ENCODE measurements at regions not wholly inside any gene's neighbourhood (a gene's known extent, or its start where the extent isn't known, plus 50 kb on each side); places are given as distances from the start of the nearest gene placed in this dataset.

DNA sequence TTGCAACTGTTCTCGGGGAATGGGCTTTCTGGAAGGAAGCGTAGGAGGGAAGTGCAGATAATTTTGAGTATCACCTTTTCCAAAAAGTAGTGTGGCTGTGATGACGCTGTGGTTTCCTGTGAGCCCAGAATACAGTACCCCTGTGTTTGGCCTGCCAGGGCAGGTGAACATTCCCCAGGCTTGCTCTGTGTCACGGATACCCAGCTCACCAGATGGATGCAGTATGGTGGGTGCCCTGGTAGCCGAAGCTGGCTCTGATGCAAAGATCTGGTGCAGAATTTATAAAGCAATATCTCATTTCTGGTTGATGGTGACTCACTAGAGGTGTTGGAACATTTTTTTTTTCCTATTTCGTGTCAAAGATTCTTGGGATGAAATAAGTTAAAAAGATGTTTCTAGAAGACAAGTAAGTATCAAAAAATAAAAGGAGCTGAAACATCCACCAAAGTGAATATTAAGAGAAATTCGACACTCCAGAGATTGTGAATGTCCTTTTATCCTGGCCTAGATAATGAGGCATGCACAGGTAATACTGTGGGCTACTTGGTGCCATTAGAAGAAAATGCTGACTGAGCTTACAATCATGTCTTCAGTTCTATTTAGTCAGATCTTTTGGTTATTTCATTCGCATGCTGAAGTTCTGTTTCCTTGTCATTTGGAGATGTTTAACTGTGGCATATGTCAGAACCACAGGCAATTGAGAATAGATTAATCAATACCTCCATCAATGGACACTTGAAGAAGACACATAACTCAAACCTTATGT, 200.1 kb downstream of the GADD45G start:
- no peaks in the 10 kb centered on the region for H3K36me3 ChIP-seq (ENCODE audit: control insufficient read depth in 2 of 2, insufficient read depth in 2 of 2, low read length in 2 of 2)
- H3K27ac ChIP-seq (ENCODE audit: low read depth in 2 of 2, low read length in 2 of 2), result no peak overlapping the region
- no peaks in the 10 kb centered on the region for H3K4me1 ChIP-seq (ENCODE audit: control insufficient read depth in 2 of 2, insufficient read depth in 2 of 2, low read length in 2 of 2)
- H3K4me3 ChIP-seq (ENCODE audit: low read length in 2 of 2), result no peak overlapping the region
- no peak overlapping the region for H3K9ac ChIP-seq (ENCODE audit: low read depth in 1 of 2, low read length in 2 of 2)
- no peaks in the 10 kb centered on the region for H3K27me3 ChIP-seq (ENCODE audit: control insufficient read depth in 2 of 2, insufficient read depth in 2 of 2, low read length in 2 of 2)
- no peaks in the 10 kb centered on the region for H3K9me3 ChIP-seq (ENCODE audit: control insufficient read depth in 2 of 2, low read length in 2 of 2)

GRCh38 chr9:89805571-89806292, 200.9 kb downstream of the GADD45G start:
- Histone ChIP-seq H3K27ac (ENCODE audit: low read depth in 2 of 2, low read length in 2 of 2) (no peak overlapping the region), H3K4me1 (ENCODE audit: control insufficient read depth in 2 of 2, insufficient read depth in 2 of 2, low read length in 2 of 2) (no peaks in the 10 kb centered on the region), H3K36me3 (ENCODE audit: control insufficient read depth in 2 of 2, insufficient read depth in 2 of 2, low read length in 2 of 2) (no peaks in the 10 kb centered on the region), H3K4me3 (ENCODE audit: low read length in 2 of 2) (no peak overlapping the region), H3K9me3 (ENCODE audit: control insufficient read depth in 2 of 2, low read length in 2 of 2) (no peaks in the 10 kb centered on the region), H3K9ac (ENCODE audit: low read depth in 1 of 2, low read length in 2 of 2) (no peak overlapping the region), H3K27me3 (ENCODE audit: control insufficient read depth in 2 of 2, insufficient read depth in 2 of 2, low read length in 2 of 2) (no peaks in the 10 kb centered on the region)

DNA sequence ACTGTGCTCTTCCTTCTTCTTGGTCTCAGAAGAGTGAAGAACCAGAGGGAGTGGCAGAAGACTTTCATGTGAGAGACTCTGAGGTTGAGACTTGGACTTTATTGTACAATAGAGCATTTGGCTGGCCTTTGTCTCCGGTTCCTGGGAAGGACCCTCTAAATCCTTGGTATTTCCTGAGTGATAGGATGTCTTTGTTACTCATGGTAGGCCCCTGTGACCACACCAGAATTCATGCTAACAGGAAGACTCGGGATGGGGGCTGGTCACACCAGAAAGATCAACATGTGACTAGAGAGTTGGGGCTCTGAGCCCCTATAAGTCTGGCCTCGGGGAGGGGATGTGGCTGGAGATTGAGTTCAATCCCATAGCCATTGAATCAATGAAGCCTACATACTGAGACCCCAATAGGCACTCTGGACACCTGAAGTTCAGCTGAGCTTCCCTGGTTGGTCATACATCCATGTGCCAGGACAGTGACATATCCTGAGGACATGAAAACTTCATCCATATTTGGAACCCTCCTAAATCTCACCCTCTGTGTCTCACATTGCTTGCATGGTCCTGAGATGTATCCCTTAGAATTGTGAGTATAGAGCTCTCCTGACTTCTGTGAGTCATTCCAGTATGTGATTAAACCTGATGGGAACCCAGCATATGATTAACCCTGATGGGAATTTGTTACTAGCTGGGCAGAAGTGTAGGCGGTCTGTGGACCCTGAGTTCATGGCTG, 201.7 kb downstream of the GADD45G start:
- H3K4me1 ChIP-seq (ENCODE audit: control insufficient read depth in 2 of 2, insufficient read depth in 2 of 2, low read length in 2 of 2), result no peaks in the 10 kb centered on the region
- no peaks in the 10 kb centered on the region for H3K27me3 ChIP-seq (ENCODE audit: control insufficient read depth in 2 of 2, insufficient read depth in 2 of 2, low read length in 2 of 2)
- H3K27ac ChIP-seq (ENCODE audit: low read depth in 2 of 2, low read length in 2 of 2), result no peak overlapping the region
- no peaks in the 10 kb centered on the region for H3K36me3 ChIP-seq (ENCODE audit: control insufficient read depth in 2 of 2, insufficient read depth in 2 of 2, low read length in 2 of 2)
- no peak overlapping the region for H3K9ac ChIP-seq (ENCODE audit: low read depth in 1 of 2, low read length in 2 of 2)
- H3K4me3 ChIP-seq (ENCODE audit: low read length in 2 of 2), result no peak overlapping the region
- H3K9me3 ChIP-seq (ENCODE audit: control insufficient read depth in 2 of 2, low read length in 2 of 2), result no peaks in the 10 kb centered on the region

- Histone ChIP-seq H3K9me3 (ENCODE audit: control insufficient read depth in 2 of 2, low read length in 2 of 2) (no peaks in the 10 kb centered on the region), H3K4me1 (ENCODE audit: control insufficient read depth in 2 of 2, insufficient read depth in 2 of 2, low read length in 2 of 2) (no peaks in the 10 kb centered on the region), H3K27ac (ENCODE audit: low read depth in 2 of 2, low read length in 2 of 2) (no peak overlapping the region), H3K4me3 (ENCODE audit: low read length in 2 of 2) (no peak overlapping the region), H3K27me3 (ENCODE audit: control insufficient read depth in 2 of 2, insufficient read depth in 2 of 2, low read length in 2 of 2) (no peaks in the 10 kb centered on the region), H3K36me3 (ENCODE audit: control insufficient read depth in 2 of 2, insufficient read depth in 2 of 2, low read length in 2 of 2) (no peaks in the 10 kb centered on the region), H3K9ac (ENCODE audit: low read depth in 1 of 2, low read length in 2 of 2) (no peak overlapping the region)
Measured at GRCh38 chr9:89807101-89807395, 202.2 kb downstream of the GADD45G start.

GRCh38 chr9:89807682-89808075, 202.9 kb downstream of the GADD45G start:
- Histone ChIP-seq H3K9ac (ENCODE audit: low read depth in 1 of 2, low read length in 2 of 2) (no peak overlapping the region), H3K27me3 (ENCODE audit: control insufficient read depth in 2 of 2, insufficient read depth in 2 of 2, low read length in 2 of 2) (no peaks in the 10 kb centered on the region), H3K4me1 (ENCODE audit: control insufficient read depth in 2 of 2, insufficient read depth in 2 of 2, low read length in 2 of 2) (no peaks in the 10 kb centered on the region), H3K9me3 (ENCODE audit: control insufficient read depth in 2 of 2, low read length in 2 of 2) (no peaks in the 10 kb centered on the region), H3K27ac (ENCODE audit: low read depth in 2 of 2, low read length in 2 of 2) (no peak overlapping the region), H3K36me3 (ENCODE audit: control insufficient read depth in 2 of 2, insufficient read depth in 2 of 2, low read length in 2 of 2) (no peaks in the 10 kb centered on the region), H3K4me3 (ENCODE audit: low read length in 2 of 2) (no peak overlapping the region)

GRCh38 chr9:89808076-89808755, 203.4 kb downstream of the GADD45G start:
- no peaks in the 10 kb centered on the region for H3K27me3 ChIP-seq (ENCODE audit: control insufficient read depth in 2 of 2, insufficient read depth in 2 of 2, low read length in 2 of 2)
- no peak overlapping the region for H3K9ac ChIP-seq (ENCODE audit: low read depth in 1 of 2, low read length in 2 of 2)
- H3K9me3 ChIP-seq (ENCODE audit: control insufficient read depth in 2 of 2, low read length in 2 of 2), result no peaks in the 10 kb centered on the region
- no peaks in the 10 kb centered on the region for H3K36me3 ChIP-seq (ENCODE audit: control insufficient read depth in 2 of 2, insufficient read depth in 2 of 2, low read length in 2 of 2)
- no peak overlapping the region for H3K4me3 ChIP-seq (ENCODE audit: low read length in 2 of 2)
- no peaks in the 10 kb centered on the region for H3K4me1 ChIP-seq (ENCODE audit: control insufficient read depth in 2 of 2, insufficient read depth in 2 of 2, low read length in 2 of 2)
- H3K27ac ChIP-seq (ENCODE audit: low read depth in 2 of 2, low read length in 2 of 2), result no peak overlapping the region

DNA sequence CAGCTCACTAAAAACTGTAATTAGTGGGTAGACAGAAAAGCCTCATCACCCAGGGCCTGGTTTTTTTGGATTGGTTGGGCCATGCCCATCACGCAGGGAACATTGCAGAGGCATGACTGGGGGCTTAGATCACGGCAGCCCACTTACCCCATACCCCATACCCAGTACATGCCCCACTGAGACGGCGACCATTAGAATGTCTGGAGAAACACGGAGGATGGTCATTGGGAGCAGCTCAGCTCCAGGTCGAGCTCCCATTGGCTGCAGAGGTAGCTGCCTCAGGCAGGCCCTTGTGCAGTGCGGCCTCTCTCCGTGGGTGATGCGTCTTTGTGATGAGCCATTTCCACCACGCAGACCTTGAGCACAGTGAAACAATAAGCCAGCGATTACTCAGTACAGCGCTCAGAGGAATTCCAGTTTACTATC, 204.0 kb downstream of the GADD45G start:
- H3K9me3 ChIP-seq (ENCODE audit: control insufficient read depth in 2 of 2, low read length in 2 of 2), result no peaks in the 10 kb centered on the region
- no peak overlapping the region for H3K9ac ChIP-seq (ENCODE audit: low read depth in 1 of 2, low read length in 2 of 2)
- no peak overlapping the region for H3K27ac ChIP-seq (ENCODE audit: low read depth in 2 of 2, low read length in 2 of 2)
- H3K4me3 ChIP-seq (ENCODE audit: low read length in 2 of 2), result no peak overlapping the region
- H3K36me3 ChIP-seq (ENCODE audit: control insufficient read depth in 2 of 2, insufficient read depth in 2 of 2, low read length in 2 of 2), result no peaks in the 10 kb centered on the region
- no peaks in the 10 kb centered on the region for H3K4me1 ChIP-seq (ENCODE audit: control insufficient read depth in 2 of 2, insufficient read depth in 2 of 2, low read length in 2 of 2)
- H3K27me3 ChIP-seq (ENCODE audit: control insufficient read depth in 2 of 2, insufficient read depth in 2 of 2, low read length in 2 of 2), result no peaks in the 10 kb centered on the region

GRCh38 chr9:89810431-89810830, 205.6 kb downstream of the GADD45G start:
- Histone ChIP-seq H3K9me3 (ENCODE audit: control insufficient read depth in 2 of 2, low read length in 2 of 2) (no peaks in the 10 kb centered on the region), H3K4me1 (ENCODE audit: control insufficient read depth in 2 of 2, insufficient read depth in 2 of 2, low read length in 2 of 2) (peaks cover 0 to 4% of the 10 kb centered on the region in 2 donors), H3K4me3 (ENCODE audit: low read length in 2 of 2) (no peak overlapping the region), H3K27me3 (ENCODE audit: control insufficient read depth in 2 of 2, insufficient read depth in 2 of 2, low read length in 2 of 2) (no peaks in the 10 kb centered on the region), H3K27ac (ENCODE audit: low read depth in 2 of 2, low read length in 2 of 2) (no peak overlapping the region), H3K36me3 (ENCODE audit: control insufficient read depth in 2 of 2, insufficient read depth in 2 of 2, low read length in 2 of 2) (no peaks in the 10 kb centered on the region), H3K9ac (ENCODE audit: low read depth in 1 of 2, low read length in 2 of 2) (no peak overlapping the region)

- peaks cover 0 to 4% of the 10 kb centered on the region in 2 donors for H3K4me1 ChIP-seq (ENCODE audit: control insufficient read depth in 2 of 2, insufficient read depth in 2 of 2, low read length in 2 of 2)
- no peak overlapping the region for H3K4me3 ChIP-seq (ENCODE audit: low read length in 2 of 2)
- H3K9ac ChIP-seq (ENCODE audit: low read depth in 1 of 2, low read length in 2 of 2), result no peak overlapping the region
- H3K36me3 ChIP-seq (ENCODE audit: control insufficient read depth in 2 of 2, insufficient read depth in 2 of 2, low read length in 2 of 2), result no peaks in the 10 kb centered on the region
- H3K27ac ChIP-seq (ENCODE audit: low read depth in 2 of 2, low read length in 2 of 2), result no peak overlapping the region
- H3K27me3 ChIP-seq (ENCODE audit: control insufficient read depth in 2 of 2, insufficient read depth in 2 of 2, low read length in 2 of 2), result no peaks in the 10 kb centered on the region
- no peaks in the 10 kb centered on the region for H3K9me3 ChIP-seq (ENCODE audit: control insufficient read depth in 2 of 2, low read length in 2 of 2)
Measured at GRCh38 chr9:89811356-89811755, 206.5 kb downstream of the GADD45G start.

Data from mucosa of rectum (tissue), 2 donors.